Naive thymus-derived CD8-positive, alpha-beta T cell (primary cell): ENCODE measurements at regions not wholly inside any gene's neighbourhood (a gene's known extent, or its start where the extent isn't known, plus 50 kb on each side); places are given as distances from the start of the nearest gene placed in this dataset.

Source experiments
- ATAC-seq, 2 donors: fragments of 150-1000 bp; cut with Tn5 transposase in 1 of 2; sonication (Bioruptor Pico), chemical (Tn5 transposase) in 1 of 2; 1 replicate in 1 of 2; 2 replicates in 1 of 2; pipeline ENCODE4 v1.10.0; 2021; ENCODE audit warnings: mild to moderate bottlenecking in 2 of 2, moderate library complexity in 2 of 2
- POLR2A ChIA-PET: fragments of 350-600 bp; sonication (Branson Sonifier 250); formaldehyde crosslinking; loops from one replicate; lab custom pipeline; 2021; ENCODE audit warnings: antibody characterized with exemption; lab: Charles Lee
- DNase-seq, 10 donors: peaks; one replicate each; pipeline versions ENCODE4 v3.0.0 to v3.0.0-alpha.2; 2020 to 2022
- H3K27ac Mint-ChIP-seq, 10 donors: one replicate each; pipeline ENCODE4 v1.8.0; 2020 to 2022; ENCODE audit warnings: mild to moderate bottlenecking in 10 of 10, mixed read lengths in 10 of 10, moderate library complexity in 4 of 10, inconsistent platforms in 1 of 10
- H3K27me3 Mint-ChIP-seq, 5 donors: one replicate each; pipeline ENCODE4 v1.8.0; 2021 to 2022; ENCODE audit warnings: mixed read lengths in 5 of 5
- H3K36me3 Mint-ChIP-seq, 3 donors: one replicate each; pipeline ENCODE4 v1.8.0; 2020 to 2022; ENCODE audit warnings: mixed read lengths in 3 of 3, mild to moderate bottlenecking in 2 of 3, inconsistent platforms in 1 of 3
- H3K4me1 Mint-ChIP-seq, 4 donors: one replicate each; pipeline ENCODE4 v1.8.0; 2021 to 2022; ENCODE audit warnings: mixed read lengths in 4 of 4
- H3K4me3 Mint-ChIP-seq, 10 donors: one replicate each; pipeline ENCODE4 v1.8.0; 2020 to 2022; ENCODE audit warnings: mild to moderate bottlenecking in 10 of 10, mixed read lengths in 10 of 10, moderate library complexity in 6 of 10, inconsistent platforms in 1 of 10
- H3K9me3 Mint-ChIP-seq, 9 donors: one replicate each; pipeline ENCODE4 v1.8.0; 2020 to 2022; ENCODE audit warnings: mixed read lengths in 9 of 9, mild to moderate bottlenecking in 3 of 9, inconsistent platforms in 1 of 9, moderate library complexity in 1 of 9

DNA sequence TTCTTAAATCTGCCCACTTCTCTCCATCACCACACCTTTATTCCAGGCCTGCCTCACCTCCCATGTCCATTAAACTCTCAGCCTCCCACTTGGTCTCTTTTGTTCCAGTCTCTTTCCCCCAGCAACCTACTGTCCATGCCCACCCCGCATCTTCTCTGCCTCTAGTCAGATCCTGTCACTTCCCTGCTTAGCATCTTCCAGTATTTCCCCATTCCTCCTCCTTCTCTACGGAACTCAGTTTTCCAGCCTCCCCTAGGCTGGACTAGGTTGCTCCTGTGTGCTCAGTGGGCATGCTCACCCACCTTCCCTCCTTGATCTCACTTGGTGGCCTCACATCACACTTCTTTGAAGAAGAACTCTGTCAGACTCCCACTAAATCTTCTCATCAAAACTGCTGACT, 179.8 kb downstream of the BAMBI start:
- ATAC-seq (no peak), DNase-seq (no peak)
- H3K4me1 Mint-ChIP-seq, result peaks cover 0 to 2% (median 0%) of the 10 kb centered on the region in 4 donors
- peaks cover 0 to 12% (median 0%) of the 10 kb centered on the region in 9 donors for H3K9me3 Mint-ChIP-seq
- no peak overlapping the region for H3K27ac Mint-ChIP-seq
- no peak overlapping the region for H3K4me3 Mint-ChIP-seq
- POLR2A ChIA-PET, result no interaction called here
- no peaks in the 10 kb centered on the region for H3K36me3 Mint-ChIP-seq
- H3K27me3 Mint-ChIP-seq, result peaks cover 8 to 39% (median 22%) of the 10 kb centered on the region in 5 donors

DNA sequence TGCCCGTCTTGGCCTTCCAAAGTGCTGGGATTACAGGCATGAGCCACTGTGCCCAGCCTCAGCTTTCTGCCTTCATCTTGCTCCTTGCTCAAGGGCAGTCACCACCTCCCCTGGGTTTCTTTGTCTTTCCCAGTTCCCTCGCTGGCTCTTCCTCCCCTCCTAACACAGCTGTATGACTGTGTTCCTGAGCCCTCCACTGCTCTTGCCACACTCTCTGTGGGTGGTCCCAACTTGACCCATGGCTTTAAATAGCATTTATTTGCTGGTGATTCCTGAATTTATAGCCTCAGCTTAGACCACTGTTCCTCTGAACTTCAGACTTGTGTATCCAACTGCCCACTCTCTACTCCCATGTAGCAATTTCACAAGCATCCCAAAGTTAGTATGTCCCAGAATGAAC, 181.3 kb downstream of the BAMBI start:
- Mint-ChIP-seq H3K9me3 (peaks cover 0 to 12% (median 0%) of the 10 kb centered on the region in 9 donors), H3K4me1 (peaks cover 0 to 2% (median 0%) of the 10 kb centered on the region in 4 donors), H3K27me3 (peaks cover 8 to 40% (median 21%) of the 10 kb centered on the region in 5 donors), H3K27ac (no peak overlapping the region), H3K36me3 (no peaks in the 10 kb centered on the region), H3K4me3 (no peak overlapping the region)
- POLR2A ChIA-PET, result no interaction called here
- ATAC-seq (no peak), DNase-seq (no peak)

DNA sequence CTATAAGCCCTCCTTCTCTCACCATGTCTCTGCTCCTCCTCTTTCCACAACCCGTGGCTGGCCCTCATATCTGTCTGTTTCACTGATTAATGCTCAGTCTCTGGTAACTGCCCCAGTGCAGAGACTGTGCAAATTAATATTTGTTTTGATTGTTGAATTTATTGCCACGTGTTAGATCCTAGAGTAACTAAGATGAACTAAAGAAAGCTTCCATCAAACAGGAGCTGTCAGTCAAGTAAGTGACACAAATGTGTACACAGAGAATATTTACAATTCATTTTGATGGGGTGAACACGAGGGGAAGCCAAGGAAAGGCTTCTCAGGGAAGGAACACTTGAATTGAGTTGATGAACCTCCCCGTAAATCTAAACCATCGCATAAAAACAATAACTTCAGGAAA, 182.5 kb downstream of the BAMBI start:
- POLR2A ChIA-PET, result no interaction called here
- no peak overlapping the region for H3K4me3 Mint-ChIP-seq
- H3K36me3 Mint-ChIP-seq, result no peaks in the 10 kb centered on the region
- H3K9me3 Mint-ChIP-seq, result peaks cover 0 to 12% (median 0%) of the 10 kb centered on the region in 9 donors
- no peak overlapping the region for H3K27ac Mint-ChIP-seq
- ATAC-seq, result no peak
- peaks cover 0 to 2% (median 0%) of the 10 kb centered on the region in 4 donors for H3K4me1 Mint-ChIP-seq
- H3K27me3 Mint-ChIP-seq, result peaks cover 4 to 39% (median 18%) of the 10 kb centered on the region in 5 donors
- DNase-seq, result no peak

DNA sequence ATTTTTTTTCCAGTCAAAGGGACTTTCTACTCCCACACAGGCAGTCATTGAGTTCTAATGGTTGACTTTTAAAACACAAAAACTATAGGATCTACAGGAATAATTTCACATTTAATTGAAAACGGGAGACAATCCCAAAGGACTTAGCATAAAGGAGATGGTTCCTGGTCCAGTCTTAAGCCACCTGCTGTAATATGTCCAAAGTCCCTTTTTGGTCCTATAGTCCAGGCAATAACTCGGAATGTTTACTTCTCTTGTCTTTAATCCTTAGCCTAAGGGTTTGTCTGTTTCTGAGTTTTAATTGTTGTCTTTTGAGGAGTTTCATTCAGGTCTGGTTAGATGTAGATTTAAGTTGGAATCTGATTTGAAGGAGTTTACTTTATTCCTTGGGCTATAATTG, 184.9 kb downstream of the BAMBI start:
- H3K36me3 Mint-ChIP-seq, result no peaks in the 10 kb centered on the region
- ATAC-seq, result no peak
- H3K27me3 Mint-ChIP-seq, result peaks cover 6 to 40% (median 17%) of the 10 kb centered on the region in 5 donors
- H3K4me3 Mint-ChIP-seq, result no peak overlapping the region
- no peak for DNase-seq
- H3K9me3 Mint-ChIP-seq, result peaks cover 0 to 12% (median 0%) of the 10 kb centered on the region in 9 donors
- peaks cover 0 to 2% (median 0%) of the 10 kb centered on the region in 4 donors for H3K4me1 Mint-ChIP-seq
- POLR2A ChIA-PET, result no interaction called here
- H3K27ac Mint-ChIP-seq, result no peak overlapping the region

DNA sequence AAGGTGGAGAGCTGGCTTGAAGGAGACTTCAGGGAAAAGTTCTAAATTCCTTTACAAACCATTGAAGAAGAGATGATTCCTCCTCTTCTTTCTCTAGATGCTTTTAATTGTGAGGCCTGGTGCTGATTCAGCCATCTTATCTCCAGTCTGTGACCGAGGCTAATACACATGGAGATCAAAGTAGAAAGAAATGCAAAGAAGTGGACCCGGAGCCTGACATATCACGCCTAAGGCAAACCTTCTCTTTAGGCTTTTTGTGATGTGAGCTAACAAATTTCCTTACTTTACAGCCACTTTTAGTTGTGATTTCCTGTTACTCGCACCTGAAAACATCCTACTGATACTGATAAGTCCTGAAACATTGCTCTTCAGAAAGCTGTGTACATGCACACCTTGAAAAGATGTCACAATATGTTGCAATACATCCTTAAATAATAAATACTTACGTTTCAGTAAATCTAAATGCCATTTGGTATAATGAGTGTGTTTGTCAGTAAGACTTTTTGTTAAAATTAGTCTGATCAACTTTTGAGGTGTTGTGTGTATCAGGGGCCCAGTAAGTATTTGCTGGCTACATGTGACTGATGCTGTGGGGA, 192.4 kb downstream of the BAMBI start:
- H3K27me3 Mint-ChIP-seq, result peaks cover 0 to 9% (median 3%) of the 10 kb centered on the region in 5 donors
- POLR2A ChIA-PET, result interaction anchor here (0.6 kb wide), 1 partner anchor 200 kb away, joined by 3 read pairs; no protein-coding TSS in a partner anchor
- ATAC-seq (no peak), DNase-seq (no peak)
- no peak overlapping the region for H3K4me3 Mint-ChIP-seq
- H3K9me3 Mint-ChIP-seq, result no peaks in the 10 kb centered on the region
- no peaks in the 10 kb centered on the region for H3K4me1 Mint-ChIP-seq
- H3K27ac Mint-ChIP-seq, result no peak overlapping the region
- no peaks in the 10 kb centered on the region for H3K36me3 Mint-ChIP-seq

DNA sequence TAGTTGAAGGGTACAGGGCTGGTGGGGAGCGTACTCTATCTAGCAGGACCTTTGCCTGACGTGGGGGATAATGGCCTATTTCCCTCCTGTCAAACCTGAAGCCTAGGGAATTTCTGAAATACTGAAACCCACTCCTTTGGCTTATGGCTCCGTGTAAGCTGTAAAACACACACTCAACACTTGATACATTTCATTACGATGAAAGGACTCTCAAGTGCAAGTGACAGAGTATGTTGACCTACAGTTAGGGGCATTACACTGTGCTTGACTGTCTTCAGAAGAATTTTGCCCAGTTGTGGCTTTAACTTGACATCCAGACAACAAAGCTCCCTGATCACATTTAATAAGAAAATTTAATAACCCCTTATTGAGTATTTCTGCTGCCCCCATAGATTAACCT, 194.3 kb downstream of the BAMBI start:
- H3K27ac Mint-ChIP-seq, result no peak overlapping the region
- peaks cover 0 to 9% (median 0%) of the 10 kb centered on the region in 5 donors for H3K27me3 Mint-ChIP-seq
- no peaks in the 10 kb centered on the region for H3K9me3 Mint-ChIP-seq
- POLR2A ChIA-PET, result no interaction called here
- ATAC-seq, result no peak
- no peak overlapping the region for H3K4me3 Mint-ChIP-seq
- no peaks in the 10 kb centered on the region for H3K4me1 Mint-ChIP-seq
- no peaks in the 10 kb centered on the region for H3K36me3 Mint-ChIP-seq
- no peak for DNase-seq

DNA sequence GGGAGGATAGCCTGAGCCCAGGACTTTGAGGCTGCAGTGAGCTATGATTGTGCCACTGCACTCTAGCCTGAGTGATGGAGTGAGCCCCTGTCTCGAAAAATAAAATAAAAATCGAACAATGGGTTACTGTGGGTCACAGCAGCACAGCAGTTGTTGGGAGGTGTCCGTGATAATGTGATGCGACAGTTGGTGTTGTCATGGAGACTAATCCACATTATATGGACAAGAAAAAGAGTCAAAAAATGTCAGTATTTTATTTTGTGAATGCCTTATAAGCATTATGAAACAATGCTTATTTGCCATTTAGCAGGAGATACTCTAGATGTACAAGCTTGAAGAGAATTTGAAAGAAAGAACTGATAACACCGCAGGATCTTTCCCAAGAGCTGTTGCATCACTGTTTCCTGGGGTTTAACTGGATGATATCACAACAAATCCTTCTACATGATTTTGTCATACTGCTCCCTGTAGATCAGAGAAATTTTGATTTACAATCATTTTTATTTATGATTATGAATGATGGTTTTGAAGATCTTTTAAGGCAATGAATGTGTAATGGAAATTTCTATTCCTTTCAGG, 195.4 kb downstream of the BAMBI start:
- POLR2A ChIA-PET, result no interaction called here
- ATAC-seq (no peak), DNase-seq (no peak)
- Mint-ChIP-seq H3K4me1 (no peaks in the 10 kb centered on the region), H3K4me3 (no peak overlapping the region), H3K9me3 (no peaks in the 10 kb centered on the region), H3K36me3 (no peaks in the 10 kb centered on the region), H3K27ac (no peak overlapping the region), H3K27me3 (peaks cover 0 to 9% (median 0%) of the 10 kb centered on the region in 5 donors)

DNA sequence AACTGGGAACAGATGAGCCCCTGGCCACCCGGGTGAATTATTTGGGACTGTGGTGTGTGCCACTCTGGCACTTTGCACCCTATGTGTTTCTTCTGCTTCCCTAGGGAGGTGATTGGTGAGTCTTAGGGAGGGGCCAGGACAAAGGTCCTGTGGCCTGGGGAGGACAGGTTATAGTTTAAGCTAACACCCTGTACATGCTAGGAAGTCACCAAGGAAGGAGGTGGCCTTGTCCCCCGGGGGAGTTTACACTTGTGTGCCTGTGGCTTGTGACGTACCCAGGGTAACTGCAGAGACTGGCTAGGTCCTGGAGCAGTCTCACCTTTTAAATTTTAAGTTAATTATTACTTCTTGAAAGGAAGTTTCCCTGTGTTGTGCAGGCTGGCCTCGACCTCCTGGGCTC, 196.2 kb downstream of the BAMBI start:
- no peak overlapping the region for H3K27ac Mint-ChIP-seq
- DNase-seq, result no peak
- H3K27me3 Mint-ChIP-seq, result peaks cover 0 to 9% (median 2%) of the 10 kb centered on the region in 5 donors
- no peak overlapping the region for H3K4me3 Mint-ChIP-seq
- no peak for ATAC-seq
- H3K4me1 Mint-ChIP-seq, result no peaks in the 10 kb centered on the region
- POLR2A ChIA-PET, result no interaction called here
- H3K9me3 Mint-ChIP-seq, result no peaks in the 10 kb centered on the region
- H3K36me3 Mint-ChIP-seq, result no peaks in the 10 kb centered on the region

DNA sequence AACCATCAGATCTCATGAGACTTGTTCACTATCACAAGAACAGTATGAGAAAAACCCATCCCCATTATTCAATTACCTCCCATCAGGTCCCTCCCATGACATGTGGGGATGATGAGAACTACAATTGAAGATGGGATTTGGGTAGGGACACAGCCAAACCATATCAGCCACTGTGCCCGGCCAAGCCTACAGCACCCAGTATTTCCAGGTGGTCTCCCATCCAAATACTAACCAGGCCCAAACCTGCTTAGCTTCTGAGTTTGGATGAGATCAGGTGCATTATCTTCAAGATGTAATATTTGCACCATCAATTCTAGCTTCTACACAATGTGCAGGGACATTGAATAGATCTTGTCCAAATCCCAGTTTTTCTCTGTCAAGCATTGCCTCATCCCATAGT, 196.9 kb downstream of the BAMBI start:
- ATAC-seq (no peak), DNase-seq (no peak)
- Mint-ChIP-seq H3K36me3 (no peaks in the 10 kb centered on the region), H3K9me3 (no peaks in the 10 kb centered on the region), H3K4me3 (no peak overlapping the region), H3K27ac (no peak overlapping the region), H3K4me1 (no peaks in the 10 kb centered on the region), H3K27me3 (peaks cover 0 to 9% (median 2%) of the 10 kb centered on the region in 5 donors)
- POLR2A ChIA-PET, result no interaction called here

DNA sequence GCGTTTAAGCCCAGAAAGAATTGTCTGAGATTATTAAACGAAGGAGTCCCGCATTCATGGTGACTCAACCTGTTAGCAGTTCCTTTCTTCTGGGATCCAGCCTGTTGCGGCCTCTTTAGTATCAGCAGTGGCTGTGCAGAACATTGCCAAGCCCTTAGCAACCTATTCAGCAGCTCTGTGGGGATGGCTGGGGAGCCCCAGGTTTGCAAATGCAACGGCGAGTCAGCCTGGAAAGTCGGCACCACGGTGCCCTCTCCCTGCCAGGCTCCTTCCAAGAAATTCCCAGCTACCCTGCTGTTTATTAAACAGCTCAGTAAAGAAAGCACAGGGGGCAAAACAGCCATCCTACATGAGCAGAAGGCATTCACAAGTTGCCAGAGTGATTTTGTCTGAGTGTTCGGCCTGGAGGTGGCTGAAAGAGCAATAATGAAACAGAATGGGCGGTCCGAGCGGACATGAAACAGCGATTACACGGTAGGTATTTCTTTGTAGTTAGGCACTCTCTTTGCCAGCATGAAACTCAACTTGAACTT, 198.3 kb downstream of the BAMBI start:
- Mint-ChIP-seq H3K27me3 (peaks cover 0 to 11% (median 2%) of the 10 kb centered on the region in 5 donors), H3K4me3 (no peak overlapping the region), H3K36me3 (no peaks in the 10 kb centered on the region), H3K9me3 (no peaks in the 10 kb centered on the region), H3K27ac (no peak overlapping the region), H3K4me1 (no peaks in the 10 kb centered on the region)
- POLR2A ChIA-PET, result no interaction called here
- no peak for DNase-seq
- no peak for ATAC-seq

DNA sequence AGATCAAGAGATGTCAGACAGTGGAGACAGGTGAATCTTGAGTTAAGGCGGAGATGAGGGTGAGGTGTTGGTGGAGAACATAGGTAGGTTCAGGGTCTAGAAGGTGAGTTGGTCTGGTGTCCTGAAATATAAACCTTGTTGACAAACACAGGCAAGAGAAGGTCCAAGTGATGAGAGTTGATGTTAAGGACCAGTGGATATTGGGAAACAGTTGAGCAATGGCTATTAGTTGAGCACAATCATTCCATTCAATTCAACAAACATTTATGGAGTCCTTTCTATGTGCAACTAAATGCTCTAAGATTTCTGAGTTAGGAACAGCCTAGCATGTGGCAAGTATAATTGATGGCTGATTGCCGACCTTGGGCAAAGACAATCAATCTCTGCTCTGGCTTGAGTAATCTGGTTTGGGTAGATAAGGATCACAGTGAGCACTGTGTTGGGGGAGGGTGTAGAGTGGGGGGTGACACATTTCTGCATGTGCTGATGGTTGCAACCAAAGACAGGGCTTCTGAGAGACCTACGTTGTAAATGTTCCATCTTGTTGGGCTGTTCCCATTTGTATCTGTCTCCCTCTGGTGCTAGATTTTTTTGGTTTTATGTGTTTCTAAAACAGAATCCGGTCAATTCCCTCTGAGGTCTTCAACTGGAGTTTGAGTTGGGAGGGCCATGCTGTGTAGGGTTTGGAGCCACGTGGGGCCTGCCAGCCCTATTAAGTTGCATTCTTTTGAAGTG, 201.1 kb downstream of the BAMBI start:
- Mint-ChIP-seq H3K9me3 (no peaks in the 10 kb centered on the region), H3K4me1 (no peaks in the 10 kb centered on the region), H3K36me3 (no peaks in the 10 kb centered on the region), H3K27ac (no peak overlapping the region), H3K4me3 (no peak overlapping the region), H3K27me3 (peaks cover 0 to 11% (median 4%) of the 10 kb centered on the region in 5 donors)
- DNase-seq, result no peak
- POLR2A ChIA-PET, result no interaction called here
- ATAC-seq, result no peak

DNA sequence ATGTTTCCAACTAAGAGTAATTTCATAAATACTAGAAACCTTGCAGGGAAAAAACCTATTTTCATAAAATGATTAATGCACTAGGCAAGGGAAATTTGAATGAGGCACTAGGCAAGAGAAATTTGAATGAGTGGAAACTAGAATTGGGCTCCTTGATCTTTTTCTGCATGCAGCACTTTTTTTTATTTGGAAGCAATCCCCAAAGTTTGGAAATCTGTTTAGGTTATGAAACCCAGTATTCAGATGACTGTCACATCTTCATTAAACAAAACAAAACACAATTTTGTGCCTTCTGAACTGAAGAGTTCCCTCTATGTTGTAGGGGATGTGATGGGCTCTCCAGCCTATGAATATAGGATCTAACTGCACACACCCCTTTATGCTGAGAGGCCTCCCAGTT, 201.9 kb downstream of the BAMBI start:
- Mint-ChIP-seq H3K36me3 (no peaks in the 10 kb centered on the region), H3K4me3 (no peak overlapping the region), H3K9me3 (no peaks in the 10 kb centered on the region), H3K27me3 (peaks cover 2 to 16% (median 4%) of the 10 kb centered on the region in 5 donors), H3K27ac (no peak overlapping the region), H3K4me1 (no peaks in the 10 kb centered on the region)
- ATAC-seq, result no peak
- no peak for DNase-seq
- POLR2A ChIA-PET, result no interaction called here
